Stimulated activated naive CD8-positive, alpha-beta T cell treated with anti-CD3 and anti-CD28 coated beads, Interleukin-15, Interleukin-2, amounts not matched to agents 100 ng/mL and 50 ng/mL, for 24 hours (primary cell): ENCODE measurements at regions not wholly inside any gene's neighbourhood (a gene's known extent, or its start where the extent isn't known, plus 50 kb on each side); places are given as distances from the start of the nearest gene placed in this dataset.

ENCODE experiments used
- H3K27ac Mint-ChIP-seq: one replicate; pipeline ENCODE4 v1.8.0; 2021; ENCODE audit warnings: mild to moderate bottlenecking, mixed read lengths
- H3K27me3 Mint-ChIP-seq: one replicate; pipeline ENCODE4 v1.8.0; 2021; ENCODE audit warnings: mixed read lengths
- H3K36me3 Mint-ChIP-seq: one replicate; pipeline ENCODE4 v1.8.0; 2021; ENCODE audit warnings: low read depth, mixed read lengths
- H3K4me1 Mint-ChIP-seq: one replicate; pipeline ENCODE4 v1.8.0; 2021; ENCODE audit warnings: low read depth, mixed read lengths
- H3K4me3 Mint-ChIP-seq: one replicate; pipeline ENCODE4 v1.8.0; 2021; ENCODE audit warnings: mild to moderate bottlenecking, mixed read lengths
- H3K9me3 Mint-ChIP-seq: one replicate; pipeline ENCODE4 v1.8.0; 2021; ENCODE audit warnings: mixed read lengths

DNA sequence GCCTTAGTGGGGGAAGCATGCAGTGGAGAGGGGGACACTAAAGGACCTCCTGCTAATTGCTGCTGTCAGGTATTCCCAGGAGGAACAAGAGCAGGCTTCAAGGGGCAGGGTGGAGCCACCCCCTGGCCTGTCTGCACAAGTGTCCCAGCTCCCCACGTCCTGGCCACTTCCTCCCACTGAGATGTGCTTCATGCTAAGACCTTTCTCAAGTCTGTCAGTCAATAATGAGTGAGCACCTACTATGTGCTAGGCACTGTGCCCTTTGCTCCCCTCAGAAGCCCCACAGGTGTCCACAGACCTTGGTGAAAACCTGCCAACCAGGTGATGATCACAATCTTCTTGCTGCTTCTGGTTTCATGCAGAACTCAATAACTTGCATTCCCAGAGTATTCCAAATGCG, 147.9 kb downstream of the UNC5CL start:
- Mint-ChIP-seq H3K27me3 (peaks cover 8% of the 10 kb centered on the region), H3K36me3 (no peaks in the 10 kb centered on the region), H3K27ac (no peak overlapping the region), H3K9me3 (no peaks in the 10 kb centered on the region), H3K4me1 (no peaks in the 10 kb centered on the region), H3K4me3 (no peak overlapping the region)

GRCh38 chr6:40889137-40889832, 149.7 kb downstream of the UNC5CL start:
- no peaks in the 10 kb centered on the region for H3K36me3 Mint-ChIP-seq
- no peak overlapping the region for H3K27ac Mint-ChIP-seq
- H3K27me3 Mint-ChIP-seq = peaks cover 6% of the 10 kb centered on the region
- H3K4me1 Mint-ChIP-seq = no peaks in the 10 kb centered on the region
- H3K4me3 Mint-ChIP-seq = no peak overlapping the region
- no peaks in the 10 kb centered on the region for H3K9me3 Mint-ChIP-seq

DNA sequence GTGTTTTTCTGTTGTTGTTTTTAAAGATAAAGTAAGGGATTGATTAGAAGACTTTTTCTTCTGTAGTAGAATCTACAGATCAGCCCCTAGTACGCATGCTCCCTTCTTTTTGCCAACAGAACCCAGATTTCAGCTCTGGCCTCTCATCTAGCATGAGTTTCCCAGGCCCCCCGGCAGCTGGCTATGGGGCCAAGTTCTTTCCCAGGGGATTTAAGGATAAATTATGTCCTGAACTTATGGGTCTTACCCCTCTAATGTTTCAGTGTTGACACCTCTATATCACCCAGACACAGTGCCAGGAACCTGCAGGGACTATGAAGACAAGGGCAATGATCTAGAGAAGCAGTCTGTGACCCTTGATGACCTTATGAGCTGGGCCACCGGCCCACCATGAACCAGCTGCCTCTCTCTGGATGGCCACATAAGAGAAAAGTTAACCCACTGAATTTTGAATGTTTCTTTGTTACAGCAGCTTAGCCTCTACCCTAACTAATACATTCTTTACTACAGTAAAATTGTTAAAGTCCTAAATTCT, 150.5 kb downstream of the UNC5CL start:
- Mint-ChIP-seq H3K4me1 (no peaks in the 10 kb centered on the region), H3K27ac (no peak overlapping the region), H3K4me3 (no peak overlapping the region), H3K27me3 (peaks cover 6% of the 10 kb centered on the region), H3K9me3 (no peaks in the 10 kb centered on the region), H3K36me3 (no peaks in the 10 kb centered on the region)

DNA sequence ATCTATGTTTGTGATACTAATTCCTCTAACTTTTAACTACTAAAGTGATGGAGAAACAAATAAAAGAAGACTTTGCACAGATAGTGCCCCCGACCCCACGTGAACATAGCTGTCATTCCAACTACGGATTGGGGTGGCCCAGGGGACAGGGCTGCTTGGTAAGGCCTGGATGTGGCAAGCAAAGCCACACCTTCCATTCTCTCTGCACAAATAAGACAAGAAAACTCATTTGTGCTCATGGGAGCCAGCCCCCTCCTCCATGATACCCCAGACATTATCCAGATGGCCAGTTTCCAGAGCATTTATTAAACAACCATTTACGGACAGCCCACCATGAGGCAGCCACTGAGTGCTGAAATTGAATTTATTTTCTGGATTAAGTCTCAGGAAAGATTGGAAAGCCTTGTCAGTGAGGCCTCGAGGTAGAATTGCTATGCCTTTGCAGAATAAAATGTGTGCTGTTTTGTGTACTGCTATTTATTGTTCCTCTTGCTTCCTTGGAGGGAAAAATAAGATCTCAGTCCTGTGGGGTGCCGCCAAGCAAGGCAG, 151.2 kb downstream of the UNC5CL start:
- Mint-ChIP-seq H3K36me3 (no peaks in the 10 kb centered on the region), H3K27ac (no peak overlapping the region), H3K4me3 (no peak overlapping the region), H3K9me3 (no peaks in the 10 kb centered on the region), H3K27me3 (peaks cover 6% of the 10 kb centered on the region), H3K4me1 (no peaks in the 10 kb centered on the region)

DNA sequence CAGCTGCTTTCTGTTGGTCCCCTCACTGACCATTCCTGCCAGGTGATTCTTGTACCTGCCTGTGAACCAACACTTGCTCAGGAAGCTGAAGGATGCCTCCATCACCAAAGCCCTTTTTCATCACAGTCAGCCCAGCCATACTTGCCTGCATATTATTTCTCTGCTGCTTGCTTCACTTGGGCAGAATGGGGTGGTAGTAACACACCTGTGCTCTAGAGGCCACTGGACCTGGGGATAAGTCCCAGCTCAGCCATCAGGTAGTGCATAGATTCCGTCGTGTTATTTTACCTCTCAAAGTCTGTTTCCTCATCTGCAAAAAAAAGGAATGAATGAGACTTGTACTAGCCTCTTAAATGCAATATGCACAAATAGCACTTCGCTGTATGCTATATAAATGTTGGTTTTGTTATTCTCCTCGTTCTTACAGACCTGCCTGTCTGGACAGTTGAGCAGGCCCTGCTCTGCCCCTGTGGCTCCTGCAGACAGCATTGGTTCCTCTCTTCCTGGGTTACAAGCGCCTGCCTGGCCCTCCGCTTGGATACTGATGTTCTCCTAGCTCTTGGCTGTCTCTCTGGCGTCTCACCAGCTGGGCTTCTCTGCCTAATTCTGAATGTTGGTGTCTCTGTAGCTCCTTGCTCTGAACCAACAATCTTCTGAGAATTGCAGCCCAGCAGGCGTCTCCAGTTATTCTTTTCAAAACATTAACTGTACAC, 151.8 kb downstream of the UNC5CL start:
- H3K4me3 Mint-ChIP-seq = no peak overlapping the region

DNA sequence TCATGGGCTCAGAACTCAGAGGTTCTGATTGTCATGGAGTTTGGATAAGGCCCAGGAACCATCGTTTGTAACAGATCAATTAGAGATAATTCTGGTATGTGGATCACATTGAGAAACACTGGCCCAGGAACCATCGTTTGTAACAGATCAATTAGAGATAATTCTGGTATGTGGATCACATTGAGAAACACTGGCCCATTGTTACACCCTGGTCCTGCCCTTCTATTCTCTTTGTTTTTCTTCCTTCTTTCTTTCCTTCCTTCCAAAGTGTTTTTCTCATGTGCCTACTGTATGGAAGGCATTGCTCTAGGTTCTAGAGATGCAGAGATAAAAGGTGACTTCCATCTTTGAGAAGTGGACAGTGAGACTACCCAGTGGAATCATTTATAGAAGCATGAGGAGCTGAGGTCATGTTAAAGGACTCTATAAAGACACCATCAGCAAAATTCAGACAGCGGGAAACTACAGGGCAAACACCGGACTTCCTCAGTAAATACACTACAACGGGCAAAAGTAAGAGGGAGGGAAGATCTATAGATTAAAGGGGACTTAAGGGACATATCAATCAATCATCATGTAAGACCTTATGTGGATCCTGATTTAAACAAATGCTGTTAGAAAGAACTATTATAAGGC, 153.8 kb downstream of the UNC5CL start:
- H3K4me3 Mint-ChIP-seq = no peak overlapping the region
- H3K36me3 Mint-ChIP-seq = no peaks in the 10 kb centered on the region
- peaks cover 6% of the 10 kb centered on the region for H3K27me3 Mint-ChIP-seq
- no peaks in the 10 kb centered on the region for H3K4me1 Mint-ChIP-seq
- H3K9me3 Mint-ChIP-seq = no peaks in the 10 kb centered on the region
- H3K27ac Mint-ChIP-seq = no peak overlapping the region

More for the DNA sequence above, 151.8 kb downstream of the UNC5CL start:
- H3K27me3 Mint-ChIP-seq = peaks cover 6% of the 10 kb centered on the region
- no peaks in the 10 kb centered on the region for H3K9me3 Mint-ChIP-seq
- no peak overlapping the region for H3K27ac Mint-ChIP-seq
- H3K36me3 Mint-ChIP-seq = no peaks in the 10 kb centered on the region
- H3K4me1 Mint-ChIP-seq = no peaks in the 10 kb centered on the region

DNA sequence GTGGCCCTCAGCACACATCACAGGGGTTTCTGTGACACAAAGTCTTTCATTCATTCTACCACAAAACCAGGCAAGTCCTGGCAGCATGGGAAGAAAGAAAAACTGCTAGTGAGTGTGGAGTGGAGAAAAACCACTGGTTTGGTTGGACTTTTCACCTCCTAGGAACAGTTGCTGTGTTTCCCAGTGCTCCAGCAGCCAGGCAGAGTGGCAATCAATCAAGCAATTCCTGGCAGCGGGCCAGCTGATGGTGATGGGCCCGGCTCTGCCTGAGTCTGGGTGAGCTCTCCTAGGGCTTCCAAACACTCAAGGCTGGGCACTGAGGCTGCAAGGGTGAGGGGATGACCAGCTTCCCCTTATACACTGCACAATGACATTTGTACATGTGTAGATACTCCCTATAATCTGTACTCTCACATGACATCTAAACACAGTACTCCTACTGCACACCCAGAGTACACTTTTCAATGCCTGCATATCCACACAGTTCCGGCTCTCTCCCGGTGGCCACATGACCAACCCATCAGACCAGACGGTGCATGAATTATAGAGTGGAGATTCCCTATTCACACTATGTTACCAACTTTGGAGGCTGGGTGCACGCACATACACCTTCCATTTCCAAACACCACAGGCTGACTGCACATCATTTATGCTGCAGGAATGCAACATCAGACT, 156.6 kb downstream of the UNC5CL start:
- Mint-ChIP-seq H3K27ac (no peak overlapping the region), H3K36me3 (no peaks in the 10 kb centered on the region), H3K9me3 (no peaks in the 10 kb centered on the region), H3K4me1 (no peaks in the 10 kb centered on the region), H3K4me3 (no peak overlapping the region), H3K27me3 (peaks cover 13% of the 10 kb centered on the region)

DNA sequence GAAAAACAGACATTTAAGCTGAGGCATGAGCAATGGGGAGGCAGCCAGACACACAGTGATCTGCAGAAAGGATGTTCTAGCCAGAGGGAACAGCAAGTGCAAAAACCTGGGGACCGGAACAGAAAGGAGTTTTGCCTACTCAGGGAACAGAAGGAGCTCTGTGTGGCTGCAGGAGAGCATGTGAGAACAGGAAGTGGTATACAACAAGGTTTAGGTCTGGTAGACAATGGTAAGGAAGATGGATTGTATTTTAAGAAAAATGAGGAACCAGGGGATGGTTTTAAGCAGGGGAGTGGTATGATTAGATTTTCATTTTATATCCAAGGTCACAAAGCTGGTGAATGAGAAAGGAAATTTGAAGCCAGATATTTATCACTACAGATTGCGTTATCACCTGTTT, 157.5 kb downstream of the UNC5CL start:
- Mint-ChIP-seq H3K36me3 (no peaks in the 10 kb centered on the region), H3K4me3 (no peak overlapping the region), H3K27ac (no peak overlapping the region), H3K27me3 (peaks cover 19% of the 10 kb centered on the region), H3K4me1 (peaks cover 4% of the 10 kb centered on the region), H3K9me3 (no peaks in the 10 kb centered on the region)

DNA sequence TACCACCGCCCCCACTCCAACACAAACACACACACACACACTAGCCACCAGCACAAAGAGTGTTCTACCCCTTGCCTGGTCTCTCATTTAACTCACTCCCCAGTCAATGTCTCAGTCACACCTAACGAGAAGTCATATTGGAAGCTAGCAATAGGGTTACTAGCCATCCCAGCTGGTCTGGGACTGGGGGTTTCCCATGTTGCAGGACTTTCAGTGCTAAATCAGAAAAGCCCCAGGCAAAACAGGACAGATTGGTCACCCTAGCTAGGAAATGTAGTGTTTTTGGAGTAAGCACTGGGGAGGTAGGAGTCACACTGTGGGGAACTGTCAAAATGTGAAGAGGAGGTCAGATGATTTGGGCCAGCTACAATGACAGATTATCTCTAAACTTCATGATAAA, 158.1 kb downstream of the UNC5CL start:
- Mint-ChIP-seq H3K27ac (no peak overlapping the region), H3K9me3 (no peaks in the 10 kb centered on the region), H3K36me3 (no peaks in the 10 kb centered on the region), H3K4me1 (peaks cover 4% of the 10 kb centered on the region), H3K4me3 (no peak overlapping the region), H3K27me3 (peaks cover 21% of the 10 kb centered on the region)

- Mint-ChIP-seq H3K27me3 (peaks cover 30% of the 10 kb centered on the region), H3K36me3 (no peaks in the 10 kb centered on the region), H3K27ac (no peak overlapping the region), H3K4me3 (no peak overlapping the region), H3K4me1 (peaks cover 4% of the 10 kb centered on the region), H3K9me3 (no peaks in the 10 kb centered on the region)
Observed at GRCh38 chr6:40879169-40879568, 159.9 kb downstream of the UNC5CL start.

GRCh38 chr6:40877362-40877761, 161.7 kb downstream of the UNC5CL start:
- peaks cover 4% of the 10 kb centered on the region for H3K4me1 Mint-ChIP-seq
- H3K27ac Mint-ChIP-seq = no peak overlapping the region
- no peaks in the 10 kb centered on the region for H3K36me3 Mint-ChIP-seq
- no peak overlapping the region for H3K4me3 Mint-ChIP-seq
- peaks cover 43% of the 10 kb centered on the region for H3K27me3 Mint-ChIP-seq
- no peaks in the 10 kb centered on the region for H3K9me3 Mint-ChIP-seq

- Mint-ChIP-seq H3K4me3 (no peak overlapping the region), H3K9me3 (no peaks in the 10 kb centered on the region), H3K4me1 (peaks cover 4% of the 10 kb centered on the region), H3K27me3 (peaks cover 43% of the 10 kb centered on the region), H3K36me3 (no peaks in the 10 kb centered on the region), H3K27ac (no peak overlapping the region)
Observed at GRCh38 chr6:40876336-40876735, 162.7 kb downstream of the UNC5CL start.

- H3K36me3 Mint-ChIP-seq = no peaks in the 10 kb centered on the region
- H3K27ac Mint-ChIP-seq = no peak overlapping the region
- H3K27me3 Mint-ChIP-seq = peaks cover 43% of the 10 kb centered on the region
- H3K9me3 Mint-ChIP-seq = no peaks in the 10 kb centered on the region
- no peak overlapping the region for H3K4me3 Mint-ChIP-seq
- peaks cover 4% of the 10 kb centered on the region for H3K4me1 Mint-ChIP-seq
Observed at GRCh38 chr6:40874495-40874894, 164.5 kb downstream of the UNC5CL start.

DNA sequence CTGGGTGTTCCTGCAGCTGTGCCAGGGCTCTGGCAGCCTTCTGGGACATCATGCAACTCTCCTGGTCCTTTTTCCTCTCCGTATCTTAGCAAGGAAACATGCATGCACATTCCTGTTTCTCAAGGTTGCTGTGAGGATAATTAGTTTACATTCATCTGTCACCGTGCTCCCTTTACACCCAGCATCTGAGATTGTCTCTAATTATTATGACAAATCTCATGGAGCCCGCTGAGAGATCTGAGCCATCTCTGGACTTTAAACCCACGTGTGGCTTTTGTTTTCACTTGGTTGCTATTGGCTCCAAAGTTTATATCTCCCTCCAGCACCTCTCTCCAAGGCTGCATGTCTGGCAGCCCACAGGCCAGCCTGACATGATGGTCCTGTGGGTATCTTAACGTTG, 167.6 kb downstream of the UNC5CL start:
- Mint-ChIP-seq H3K27ac (no peak overlapping the region), H3K9me3 (no peaks in the 10 kb centered on the region), H3K27me3 (peaks cover 27% of the 10 kb centered on the region), H3K36me3 (no peaks in the 10 kb centered on the region), H3K4me1 (no peaks in the 10 kb centered on the region), H3K4me3 (no peak overlapping the region)
